IMR-90 (cell line): ENCODE measurements at regions not wholly inside any gene's neighbourhood (a gene's known extent, or its start where the extent isn't known, plus 50 kb on each side); places are given as distances from the start of the nearest gene placed in this dataset.

Experiments
- ATAC-seq: fragments of 200-7000 bp; cut with Tn5 transposase; 2 replicates; pipeline ENCODE4 v1.9.1; 2020; ENCODE audit warnings: low read depth, mild to moderate bottlenecking, moderate library complexity
- BruUV-seq: library from RNA; stranded (reverse); fragments of 400-500 nt; replicated peaks from 2 replicates; lab custom pipeline; 2021; lab: Mats Ljungman, UMichigan
- CTCF ChIA-PET: fragments of 300-600 bp; formaldehyde crosslinking; extraction: SDS; loops from one replicate; lab custom pipeline; 2021; ENCODE audit warnings: antibody characterized with exemption; lab: Yijun Ruan, JAX
- POLR2A ChIA-PET: fragments of 300-600 bp; sonication (Branson Sonifier 250); formaldehyde crosslinking; loops from one replicate; lab custom pipeline; 2022; ENCODE audit warnings: antibody characterized with exemption; ENCODE audit not compliant: unreplicated experiment; lab: Charles Lee
- DNase-seq: peaks from one replicate; pipeline ENCODE4 v3.0.0; 2013
- H2AFZ ChIP-seq: replicated peaks from 2 replicates; pipeline ENCODE3; 2013; ENCODE audit warnings: low read length, mild to moderate bottlenecking; ENCODE audit not compliant: poor library complexity
- H2AK5ac ChIP-seq: 2 replicates; pipeline ENCODE4 v1.6.1; 2013; ENCODE audit warnings: low read depth, low read length, inconsistent platforms
- H2AK9ac ChIP-seq: replicated peaks from 2 replicates; pipeline ENCODE3; 2013; ENCODE audit warnings: mild to moderate bottlenecking, low read depth, low read length, moderate library complexity; ENCODE audit not compliant: poor library complexity
- H2BK120ac ChIP-seq: 2 replicates; pipeline ENCODE4 v1.6.1; 2013; ENCODE audit warnings: low read depth, low read length, inconsistent platforms
- H2BK15ac ChIP-seq: 3 replicates; pipeline ENCODE4 v1.6.1; 2013; ENCODE audit warnings: low read depth, low read length, inconsistent platforms
- H2BK20ac ChIP-seq: 2 replicates; pipeline ENCODE4 v1.6.1; 2013; ENCODE audit warnings: low read depth, mild to moderate bottlenecking, inconsistent platforms, low read length, moderate library complexity
- H2BK5ac ChIP-seq: 2 replicates; pipeline ENCODE4 v1.6.1; 2013; ENCODE audit warnings: mild to moderate bottlenecking, low read depth, low read length, inconsistent platforms; ENCODE audit not compliant: poor library complexity, severe bottlenecking
- H3K14ac ChIP-seq: replicated peaks from 2 replicates; pipeline ENCODE4 v1.6.1; 2013; ENCODE audit warnings: low read depth, low read length, inconsistent platforms
- H3K18ac ChIP-seq: 2 replicates; pipeline ENCODE4 v1.6.1; 2013; ENCODE audit warnings: low read depth, low read length, control low read depth
- H3K23ac ChIP-seq: 2 replicates; pipeline ENCODE4 v1.6.1; 2013; ENCODE audit warnings: low read depth, low read length, inconsistent platforms
- H3K27ac ChIP-seq: 2 replicates; pipeline ENCODE4 v1.5.1; 2013; ENCODE audit warnings: mild to moderate bottlenecking, control low read depth, low read length; ENCODE audit not compliant: insufficient read depth
- H3K27me3 ChIP-seq: 2 replicates; pipeline ENCODE4 v1.6.1; 2013; ENCODE audit warnings: low read length; ENCODE audit not compliant: control insufficient read depth, insufficient read depth
- H3K36me3 ChIP-seq: 2 replicates; pipeline ENCODE4 v1.6.1; 2013; ENCODE audit warnings: low read length, mixed read lengths; ENCODE audit not compliant: control insufficient read depth, insufficient read depth
- H3K4ac ChIP-seq: 2 replicates; pipeline ENCODE4 v1.6.1; 2013; ENCODE audit warnings: low read depth, low read length, inconsistent platforms
- H3K4me1 ChIP-seq: 2 replicates; pipeline ENCODE4 v1.6.1; 2013; ENCODE audit warnings: low read length, mixed read lengths; ENCODE audit not compliant: control insufficient read depth, insufficient read depth
- H3K4me2 ChIP-seq: 2 replicates; pipeline ENCODE4 v1.6.1; 2013; ENCODE audit warnings: low read depth, mild to moderate bottlenecking, control low read depth, low read length, moderate library complexity
- H3K4me3 ChIP-seq: 2 replicates; pipeline ENCODE4 v1.5.1; 2013; ENCODE audit warnings: low read depth, mild to moderate bottlenecking, control low read depth, low read length, moderate library complexity; ENCODE audit not compliant: insufficient read depth
- H3K56ac ChIP-seq: 2 replicates; pipeline ENCODE4 v1.6.1; 2013; ENCODE audit warnings: low read length, inconsistent platforms; ENCODE audit not compliant: insufficient read depth; ENCODE audit errors: extremely low read depth
- H3K79me1 ChIP-seq, 2 experiments: 2 replicates each; pipeline ENCODE4 v1.6.1; 2013; ENCODE audit warnings: low read length in 2 of 2, inconsistent platforms in 1 of 2, low read depth in 1 of 2
- H3K9ac ChIP-seq: 2 replicates; pipeline ENCODE4 v1.6.1; 2013; ENCODE audit warnings: low read depth, low read length, control low read depth
- H3K9me1 ChIP-seq: 2 replicates; pipeline ENCODE4 v1.6.1; 2013; ENCODE audit warnings: low read length, inconsistent platforms; ENCODE audit not compliant: insufficient read depth
- H3K9me3 ChIP-seq: 2 replicates; pipeline ENCODE4 v1.6.1; 2013; ENCODE audit warnings: low read length; ENCODE audit not compliant: control insufficient read depth, insufficient read depth
- H4K20me1 ChIP-seq: 2 replicates; pipeline ENCODE4 v1.6.1; 2013; ENCODE audit warnings: low read length, inconsistent platforms; ENCODE audit not compliant: insufficient read depth
- H4K5ac ChIP-seq: 2 replicates; pipeline ENCODE4 v1.6.1; 2013; ENCODE audit warnings: mild to moderate bottlenecking, low read depth, low read length, control low read depth
- H4K8ac ChIP-seq, 2 experiments: 2 replicates each; pipeline ENCODE4 v1.6.1; 2013; ENCODE audit warnings: low read depth in 2 of 2, low read length in 2 of 2, control low read depth in 1 of 2, inconsistent platforms in 1 of 2
- H4K91ac ChIP-seq: 2 replicates; pipeline ENCODE4 v1.6.1; 2013; ENCODE audit warnings: low read depth, low read length, inconsistent platforms; ENCODE audit not compliant: insufficient read depth
- BHLHE40 ChIP-seq: fragments of 150-350 bp; IDR thresholded peaks from 2 replicates; pipeline ENCODE4 v1.6.1; 2016; ENCODE audit warnings: mild to moderate bottlenecking, low read depth, low read length
- CEBPB ChIP-seq: IDR thresholded peaks from 2 replicates; pipeline ENCODE4 v1.6.1; 2012; ENCODE audit warnings: low read depth, low read length, improper control_type of control experiment
- CHD1 ChIP-seq: IDR thresholded peaks from 2 replicates; pipeline ENCODE4 v1.6.1; 2012; ENCODE audit warnings: low read depth, low read length, improper control_type of control experiment
- MAZ ChIP-seq: IDR thresholded peaks from 2 replicates; pipeline ENCODE4 v1.6.1; 2012; ENCODE audit warnings: low read depth, mild to moderate bottlenecking, low read length, improper control_type of control experiment, moderate library complexity, borderline replicate concordance
- MXI1 ChIP-seq: IDR thresholded peaks from 2 replicates; pipeline ENCODE4 v1.6.1; 2012; ENCODE audit warnings: low read depth, mild to moderate bottlenecking, low read length, moderate library complexity, borderline replicate concordance
- POLR2A ChIP-seq: IDR thresholded peaks from 2 replicates; pipeline ENCODE4 v1.6.1; 2012; ENCODE audit warnings: mild to moderate bottlenecking, low read depth, low read length
- RAD21 ChIP-seq: IDR thresholded peaks from 2 replicates; pipeline ENCODE4 v1.6.1; 2012; ENCODE audit warnings: low read length, improper control_type of control experiment
- RCOR1 ChIP-seq: IDR thresholded peaks from 2 replicates; pipeline ENCODE4 v1.6.1; 2012; ENCODE audit warnings: mild to moderate bottlenecking, low read length, improper control_type of control experiment; ENCODE audit not compliant: insufficient replicate concordance
- SMC3 ChIP-seq: fragments of 150-350 bp; IDR thresholded peaks from 2 replicates; pipeline ENCODE4 v1.6.1; 2016; ENCODE audit warnings: low read depth, mild to moderate bottlenecking, antibody characterized with exemption, low read length, moderate library complexity
- WGBS, 2 experiments: methylation state at CpG; one replicate each; pipeline versions ENCODE4 v1.1.5 to v1.1.7; 2013; ENCODE audit warnings: missing lambda C conversion rate in 2 of 2; ENCODE audit not compliant: insufficient read length in 1 of 2; ENCODE audit errors: extremely low coverage in 2 of 2; 5-methylcytosine and 5-hydroxymethylcytosine counted together
- dilution Hi-C: fragments of 300-500 bp; cut with HindIII; formaldehyde crosslinking; loops from one replicate; pipeline ENCODE4 v1.14.3; 2018; ENCODE audit warnings: low sequenced_read_pairs; ENCODE audit not compliant: unreplicated experiment
- in situ Hi-C: fragments of 300-500 bp; cut with MboI; formaldehyde crosslinking; loops from 3 replicates; pipeline ENCODE4 v1.14.3; 2019; ENCODE audit warnings: low sequenced_read_pairs, inconsistent platforms, mixed read lengths
- intact Hi-C: fragments of 100-400 bp; cut with micrococcal nuclease; formaldehyde crosslinking; loops from 2 replicates; pipeline ENCODE4 v1.10.0; 2022
- TF ChIP-seq, protein P1 (sequence below): fragments of 150-350 bp; IDR thresholded peaks from 2 replicates; pipeline ENCODE4 v1.6.1; 2016; ENCODE audit warnings: low read depth, mild to moderate bottlenecking, low read length, moderate library complexity, borderline replicate concordance
- TF ChIP-seq, protein P2 (sequence below): conservative IDR thresholded peaks from 2 replicates; pipeline ENCODE4 v1.5.1; 2012; ENCODE audit warnings: mild to moderate bottlenecking, low read depth, low read length, improper control_type of control experiment
- TF ChIP-seq, protein P3 (sequence below): fragments of 150-350 bp; IDR thresholded peaks from 2 replicates; pipeline ENCODE4 v1.6.1; 2017; ENCODE audit warnings: mild to moderate bottlenecking, antibody characterized with exemption, low read length, low read depth

DNA sequence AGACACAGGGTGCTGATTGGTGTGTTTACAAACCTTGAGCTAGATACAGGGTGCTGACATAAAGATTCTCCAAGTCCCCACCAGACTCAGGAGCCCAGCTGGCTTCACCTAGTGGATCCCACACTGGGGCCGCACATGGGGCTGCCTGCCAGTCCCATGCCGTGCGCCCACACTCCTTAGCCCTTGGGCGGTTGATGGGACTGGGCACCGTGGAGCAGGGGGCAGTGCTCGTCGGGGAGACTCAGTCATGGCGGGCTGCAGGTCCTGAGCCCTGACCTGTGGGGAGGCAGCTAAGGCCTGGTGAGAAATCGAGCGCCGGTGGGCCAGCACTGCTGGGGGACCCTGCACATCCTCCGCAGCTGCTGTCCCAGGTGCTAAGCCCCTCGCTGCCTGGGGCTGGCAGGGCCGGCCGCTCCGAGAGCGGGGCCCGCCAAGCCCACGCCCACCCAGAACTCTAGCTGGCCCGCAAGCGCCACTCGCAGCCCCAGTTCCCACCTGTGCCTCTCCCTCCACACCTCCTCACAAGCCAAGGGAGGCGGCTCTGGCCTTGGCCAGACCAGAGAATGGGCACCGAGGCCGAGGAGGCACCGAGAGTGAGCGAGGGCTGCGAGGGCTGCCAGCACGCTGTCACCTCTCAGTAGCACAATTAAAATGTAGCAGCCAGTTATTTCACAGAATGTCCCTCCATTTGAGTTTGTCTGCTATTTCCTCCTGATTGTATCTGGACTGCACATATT, 76.1 kb upstream of the PNPLA4 start:
- Histone ChIP-seq H4K91ac (no peak overlapping the region), H2AK9ac (no peak overlapping the region), H3K9me3 (peaks cover 1% of the 10 kb centered on the region; the same call in 1 of the 2 replicates), H3K27me3 (no peaks in the 10 kb centered on the region), H4K20me1 (no peaks in the 10 kb centered on the region), H2BK15ac (no peak overlapping the region), H2BK5ac (no peak overlapping the region), H3K9ac (no peak overlapping the region), H2BK20ac (no peak overlapping the region), H3K27ac (no peak overlapping the region), H3K4ac (no peak overlapping the region), H3K4me2 (no peak overlapping the region), H3K9me1 (no peaks in the 10 kb centered on the region), H2AFZ (no peak overlapping the region), H4K8ac (no peak overlapping the region), H3K4me1 (no peaks in the 10 kb centered on the region), H3K56ac (no peak overlapping the region), H3K18ac (no peak overlapping the region), H3K79me1 (no peaks in the 10 kb centered on the region), H3K14ac (no peak overlapping the region), H4K5ac (no peak overlapping the region), H3K23ac (no peak overlapping the region), H2AK5ac (no peak overlapping the region), H2BK120ac (no peak overlapping the region), H3K4me3 (no peak overlapping the region), H3K36me3 (no peaks in the 10 kb centered on the region)
- ChIA-PET POLR2A (no interaction called here), CTCF (no interaction called here)
- no TSS peak for BruUV-seq
- TF ChIP-seq, protein P1, sequence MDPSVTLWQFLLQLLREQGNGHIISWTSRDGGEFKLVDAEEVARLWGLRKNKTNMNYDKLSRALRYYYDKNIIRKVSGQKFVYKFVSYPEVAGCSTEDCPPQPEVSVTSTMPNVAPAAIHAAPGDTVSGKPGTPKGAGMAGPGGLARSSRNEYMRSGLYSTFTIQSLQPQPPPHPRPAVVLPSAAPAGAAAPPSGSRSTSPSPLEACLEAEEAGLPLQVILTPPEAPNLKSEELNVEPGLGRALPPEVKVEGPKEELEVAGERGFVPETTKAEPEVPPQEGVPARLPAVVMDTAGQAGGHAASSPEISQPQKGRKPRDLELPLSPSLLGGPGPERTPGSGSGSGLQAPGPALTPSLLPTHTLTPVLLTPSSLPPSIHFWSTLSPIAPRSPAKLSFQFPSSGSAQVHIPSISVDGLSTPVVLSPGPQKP, result no peak
- TF ChIP-seq, protein P2, sequence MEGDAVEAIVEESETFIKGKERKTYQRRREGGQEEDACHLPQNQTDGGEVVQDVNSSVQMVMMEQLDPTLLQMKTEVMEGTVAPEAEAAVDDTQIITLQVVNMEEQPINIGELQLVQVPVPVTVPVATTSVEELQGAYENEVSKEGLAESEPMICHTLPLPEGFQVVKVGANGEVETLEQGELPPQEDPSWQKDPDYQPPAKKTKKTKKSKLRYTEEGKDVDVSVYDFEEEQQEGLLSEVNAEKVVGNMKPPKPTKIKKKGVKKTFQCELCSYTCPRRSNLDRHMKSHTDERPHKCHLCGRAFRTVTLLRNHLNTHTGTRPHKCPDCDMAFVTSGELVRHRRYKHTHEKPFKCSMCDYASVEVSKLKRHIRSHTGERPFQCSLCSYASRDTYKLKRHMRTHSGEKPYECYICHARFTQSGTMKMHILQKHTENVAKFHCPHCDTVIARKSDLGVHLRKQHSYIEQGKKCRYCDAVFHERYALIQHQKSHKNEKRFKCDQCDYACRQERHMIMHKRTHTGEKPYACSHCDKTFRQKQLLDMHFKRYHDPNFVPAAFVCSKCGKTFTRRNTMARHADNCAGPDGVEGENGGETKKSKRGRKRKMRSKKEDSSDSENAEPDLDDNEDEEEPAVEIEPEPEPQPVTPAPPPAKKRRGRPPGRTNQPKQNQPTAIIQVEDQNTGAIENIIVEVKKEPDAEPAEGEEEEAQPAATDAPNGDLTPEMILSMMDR, result no peak
- TF ChIP-seq SMC3 (no peak), POLR2A (no peak), MXI1 (no peak), RCOR1 (no peak), MAZ (no peak), CEBPB (no peak), RAD21 (no peak), BHLHE40 (no peak), CHD1 (no peak)
- TF ChIP-seq, protein P3, sequence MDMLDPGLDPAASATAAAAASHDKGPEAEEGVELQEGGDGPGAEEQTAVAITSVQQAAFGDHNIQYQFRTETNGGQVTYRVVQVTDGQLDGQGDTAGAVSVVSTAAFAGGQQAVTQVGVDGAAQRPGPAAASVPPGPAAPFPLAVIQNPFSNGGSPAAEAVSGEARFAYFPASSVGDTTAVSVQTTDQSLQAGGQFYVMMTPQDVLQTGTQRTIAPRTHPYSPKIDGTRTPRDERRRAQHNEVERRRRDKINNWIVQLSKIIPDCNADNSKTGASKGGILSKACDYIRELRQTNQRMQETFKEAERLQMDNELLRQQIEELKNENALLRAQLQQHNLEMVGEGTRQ, result no peak
- dilution Hi-C loops, result no loop called here
- WGBS, 2 experiments, result 71% methylated on average over 5 of the region's 29 CpGs; no CpG with 5 or more reads in 1 of the 2 experiments
- ATAC-seq (no peak), DNase-seq (no peak)
- in situ Hi-C loops, result no loop called here
- intact Hi-C loops, result no loop called here
